Neuronal stem cell (in vitro differentiated cells): ENCODE measurements at regions not wholly inside any gene's neighbourhood (a gene's known extent, or its start where the extent isn't known, plus 50 kb on each side); places are given as distances from the start of the nearest gene placed in this dataset.
A peak's percentile ranks its signal among the peaks of the same experiment; 100 is the strongest.

ENCODE experiments used
- DNase-seq: peaks from one replicate; pipeline ENCODE4 v3.0.0-alpha.2; 2013; ENCODE audit warnings: low spot score
- H2AFZ ChIP-seq: one replicate; pipeline ENCODE4 v1.6.1; 2013; ENCODE audit warnings: mild to moderate bottlenecking, low read length, inconsistent platforms
- H2AK5ac ChIP-seq: 2 replicates; pipeline ENCODE4 v1.6.1; 2013; ENCODE audit warnings: low read depth, mild to moderate bottlenecking, inconsistent platforms, low read length, moderate library complexity, mixed read lengths
- H2BK120ac ChIP-seq: 2 replicates; pipeline ENCODE4 v1.6.1; 2013; ENCODE audit warnings: low read depth, mild to moderate bottlenecking, inconsistent platforms, low read length, moderate library complexity, mixed read lengths
- H2BK12ac ChIP-seq: one replicate; pipeline ENCODE4 v1.6.1; 2013; ENCODE audit warnings: low read length, inconsistent platforms
- H2BK15ac ChIP-seq: 2 replicates; pipeline ENCODE4 v1.6.1; 2013; ENCODE audit warnings: mild to moderate bottlenecking, low read length, inconsistent platforms, mixed read lengths
- H2BK5ac ChIP-seq: one replicate; pipeline ENCODE4 v1.6.1; 2013; ENCODE audit warnings: inconsistent platforms, mild to moderate bottlenecking, low read length, moderate library complexity
- H3K14ac ChIP-seq: one replicate; pipeline ENCODE4 v1.6.1; 2013; ENCODE audit warnings: low read length, inconsistent platforms
- H3K18ac ChIP-seq: 2 replicates; pipeline ENCODE4 v1.6.1; 2013; ENCODE audit warnings: low read length, inconsistent platforms
- H3K23ac ChIP-seq: 2 replicates; pipeline ENCODE4 v1.6.1; 2013; ENCODE audit warnings: low read depth, mild to moderate bottlenecking, mixed read lengths, low read length, inconsistent platforms; ENCODE audit not compliant: poor library complexity
- H3K27ac ChIP-seq: replicated peaks from 3 replicates; pipeline ENCODE4 v1.5.1; 2013; ENCODE audit warnings: low read length, inconsistent platforms
- H3K27me3 ChIP-seq, 3 experiments: 2 replicates each; pipeline ENCODE4 v1.6.1; 2013; ENCODE audit warnings: low read length in 3 of 3, mild to moderate bottlenecking in 2 of 3, inconsistent platforms in 1 of 3, low read depth in 1 of 3, mixed read lengths in 1 of 3, moderate library complexity in 1 of 3; ENCODE audit not compliant: control insufficient read depth in 3 of 3, insufficient read depth in 3 of 3
- H3K36me3 ChIP-seq, 2 donors: replicated peaks in 1 of 2; 2 replicates each; pipeline ENCODE4 v1.6.1; 2013; ENCODE audit warnings: low read length in 2 of 2; ENCODE audit not compliant: control insufficient read depth in 2 of 2, insufficient read depth in 2 of 2
- H3K4ac ChIP-seq: 2 replicates; pipeline ENCODE4 v1.6.1; 2013; ENCODE audit warnings: inconsistent platforms, mild to moderate bottlenecking, low read length, moderate library complexity
- H3K4me1 ChIP-seq, 2 donors: 1 replicate in 1 of 2; 2 replicates in 1 of 2; pipeline ENCODE4 v1.6.1; 2013; ENCODE audit warnings: low read length in 2 of 2, low read depth in 1 of 2; ENCODE audit not compliant: control insufficient read depth in 2 of 2, insufficient read depth in 1 of 2
- H3K4me2 ChIP-seq: one replicate; pipeline ENCODE4 v1.6.1; 2013; ENCODE audit warnings: mild to moderate bottlenecking, low read length, inconsistent platforms; ENCODE audit not compliant: insufficient read depth, poor library complexity, severe bottlenecking
- H3K4me3 ChIP-seq, 2 donors: 2 replicates each; pipeline ENCODE4 v1.5.1; 2013; ENCODE audit warnings: low read length in 2 of 2, mild to moderate bottlenecking in 2 of 2, inconsistent platforms in 1 of 2, moderate library complexity in 1 of 2
- H3K79me1 ChIP-seq: one replicate; pipeline ENCODE4 v1.6.1; 2013; ENCODE audit warnings: low read depth, mild to moderate bottlenecking, inconsistent platforms, low read length, moderate library complexity
- H3K9ac ChIP-seq: one replicate; pipeline ENCODE4 v1.6.1; 2013; ENCODE audit warnings: mild to moderate bottlenecking, low read depth, low read length, inconsistent platforms; ENCODE audit not compliant: poor library complexity
- H3K9me3 ChIP-seq, 2 donors: replicated peaks in 1 of 2; 2 replicates each; pipeline versions ENCODE3 to v1.6.1; 2013; ENCODE audit warnings: low read length in 2 of 2, mild to moderate bottlenecking in 2 of 2, inconsistent platforms in 1 of 2, low read depth in 1 of 2, mixed read lengths in 1 of 2, moderate library complexity in 1 of 2; ENCODE audit not compliant: control insufficient read depth in 2 of 2, insufficient read depth in 1 of 2
- H4K8ac ChIP-seq: one replicate; pipeline ENCODE4 v1.6.1; 2013; ENCODE audit warnings: low read depth, mild to moderate bottlenecking, inconsistent platforms, low read length, moderate library complexity
- H4K91ac ChIP-seq: one replicate; pipeline ENCODE4 v1.6.1; 2013; ENCODE audit warnings: low read length, low read depth, mild to moderate bottlenecking, inconsistent platforms; ENCODE audit not compliant: poor library complexity
- WGBS, 2 donors: extraction: QIAGEN DNeasy Blood & Tissue Kit; methylation state at CpG; one replicate each; pipeline ENCODE4 v1.1.7; 2013; ENCODE audit warnings: missing lambda C conversion rate in 2 of 2, mixed read lengths in 1 of 2; ENCODE audit not compliant: insufficient read length in 2 of 2, insufficient replicate concordance in 1 of 2; ENCODE audit errors: extremely low coverage in 2 of 2; 5-methylcytosine and 5-hydroxymethylcytosine counted together

GRCh38 chr2:145626301-145626700, 1106.4 kb upstream of the ZEB2 start:
- no peak overlapping the region for H3K18ac ChIP-seq
- no peak overlapping the region for H2AK5ac ChIP-seq
- no peak overlapping the region for H3K4me3 ChIP-seq
- H3K14ac ChIP-seq = no peak overlapping the region
- H2BK120ac ChIP-seq = no peak overlapping the region
- no peak overlapping the region for H3K4ac ChIP-seq
- H2BK5ac ChIP-seq = no peak overlapping the region
- no peak overlapping the region for H2BK12ac ChIP-seq
- H4K8ac ChIP-seq = no peak overlapping the region
- H3K79me1 ChIP-seq = no peaks in the 10 kb centered on the region
- no peak overlapping the region for H4K91ac ChIP-seq
- H3K23ac ChIP-seq = no peak overlapping the region
- H3K36me3 ChIP-seq = no peaks in the 10 kb centered on the region
- H3K9ac ChIP-seq = no peak overlapping the region
- H3K9me3 ChIP-seq = no peaks in the 10 kb centered on the region
- peak overlapping the region; percentile 28 for H2AFZ ChIP-seq
- H3K27me3 ChIP-seq = no peaks in the 10 kb centered on the region
- H3K27ac ChIP-seq = no peak overlapping the region
- no peak overlapping the region for H2BK15ac ChIP-seq
- H3K4me2 ChIP-seq = no peak overlapping the region
- H3K4me1 ChIP-seq = no peaks in the 10 kb centered on the region
- DNase-seq = no peak

- no peak overlapping the region for H2BK120ac ChIP-seq
- H2AFZ ChIP-seq = no peak overlapping the region
- H3K27ac ChIP-seq = no peak overlapping the region
- H3K9me3 ChIP-seq = no peaks in the 10 kb centered on the region
- no peaks in the 10 kb centered on the region for H3K36me3 ChIP-seq
- H2BK15ac ChIP-seq = no peak overlapping the region
- H3K23ac ChIP-seq = no peak overlapping the region
- H3K4me2 ChIP-seq = no peak overlapping the region
- H3K4me1 ChIP-seq = no peaks in the 10 kb centered on the region
- no peak overlapping the region for H3K4ac ChIP-seq
- no peak overlapping the region for H3K18ac ChIP-seq
- no CpG with 5 or more reads among the region's 1 CpG for WGBS, 2 donors
- no peaks in the 10 kb centered on the region for H3K27me3 ChIP-seq
- no peak overlapping the region for H3K4me3 ChIP-seq
- H3K79me1 ChIP-seq = no peaks in the 10 kb centered on the region
- H4K91ac ChIP-seq = no peak overlapping the region
- H4K8ac ChIP-seq = no peak overlapping the region
- no peak overlapping the region for H3K9ac ChIP-seq
- H2BK5ac ChIP-seq = no peak overlapping the region
- no peak overlapping the region for H2AK5ac ChIP-seq
- no peak for DNase-seq
- H2BK12ac ChIP-seq = no peak overlapping the region
- no peak overlapping the region for H3K14ac ChIP-seq
Measured at GRCh38 chr2:145625111-145625510, 1105.2 kb upstream of the ZEB2 start.

GRCh38 chr2:145623136-145623535, 1103.2 kb upstream of the ZEB2 start:
- Histone ChIP-seq H3K27ac (no peak overlapping the region), H3K9me3 (no peaks in the 10 kb centered on the region), H3K14ac (no peak overlapping the region), H3K18ac (no peak overlapping the region), H3K27me3 (no peaks in the 10 kb centered on the region), H2BK5ac (no peak overlapping the region), H4K91ac (no peak overlapping the region), H3K36me3 (no peaks in the 10 kb centered on the region), H3K23ac (no peak overlapping the region), H2BK120ac (no peak overlapping the region), H3K4me1 (no peaks in the 10 kb centered on the region), H3K9ac (no peak overlapping the region), H3K4me3 (no peak overlapping the region), H2AK5ac (no peak overlapping the region), H3K79me1 (no peaks in the 10 kb centered on the region), H2BK15ac (no peak overlapping the region), H3K4ac (no peak overlapping the region), H3K4me2 (no peak overlapping the region), H2AFZ (no peak overlapping the region), H2BK12ac (no peak overlapping the region), H4K8ac (no peak overlapping the region)
- DNase-seq = no peak
- no CpG with 5 or more reads among the region's 3 CpGs for WGBS, 2 donors

- Histone ChIP-seq H3K4me3 (no peak overlapping the region), H3K27me3 (no peaks in the 10 kb centered on the region), H3K14ac (no peak overlapping the region), H3K18ac (no peak overlapping the region), H4K91ac (no peak overlapping the region), H2AFZ (no peak overlapping the region), H2BK120ac (no peak overlapping the region), H2BK5ac (no peak overlapping the region), H3K4me1 (no peaks in the 10 kb centered on the region), H2BK15ac (no peak overlapping the region), H2BK12ac (no peak overlapping the region), H2AK5ac (no peak overlapping the region), H3K4me2 (no peak overlapping the region), H3K79me1 (no peaks in the 10 kb centered on the region), H3K23ac (no peak overlapping the region), H3K36me3 (no peaks in the 10 kb centered on the region), H4K8ac (no peak overlapping the region), H3K9me3 (no peaks in the 10 kb centered on the region), H3K9ac (no peak overlapping the region), H3K4ac (no peak overlapping the region), H3K27ac (no peak overlapping the region)
- no CpG with 5 or more reads among the region's 2 CpGs for WGBS, 2 donors
- DNase-seq = no peak
Measured at GRCh38 chr2:145622285-145622684, 1102.4 kb upstream of the ZEB2 start.
